ENCODE measurements at regions not wholly inside any gene's neighbourhood (a gene's known extent, or its start where the extent isn't known, plus 50 kb on each side); places are given as distances from the start of the nearest gene placed in this dataset.
"Not testable (repeated sequence)": the region's sequence is repeated elsewhere in the genome, so short reads cannot be mapped to it uniquely, and the experiment has no call there.

GRCh38 chr17:83200751-83201150 is 121.3 kb downstream of the METRNL start:
- H3K36me3 ChIP-seq (ENCODE audit: control insufficient read depth, insufficient read depth, low read length): no peaks in the 10 kb centered on the region
- H3K4me3 ChIP-seq (ENCODE audit: low read length): no peak overlapping the region
- peak overlapping the region; percentile 51 for H3K27ac ChIP-seq (ENCODE audit: low read depth, low read length)
- no peaks in the 10 kb centered on the region for H3K27me3 ChIP-seq (ENCODE audit: control insufficient read depth, insufficient read depth, low read length)
- H3K4me1 ChIP-seq (ENCODE audit: control insufficient read depth, insufficient read depth, low read length): no peaks in the 10 kb centered on the region
- no peak overlapping the region for H3K9ac ChIP-seq (ENCODE audit: low read length)

GRCh38 chr17:83201206-83202001 is 122.0 kb downstream of the METRNL start:
- H3K27ac ChIP-seq (ENCODE audit: low read depth, low read length): no peak overlapping the region
- no peak overlapping the region for H3K4me3 ChIP-seq (ENCODE audit: low read length)
- no peak overlapping the region for H3K9ac ChIP-seq (ENCODE audit: low read length)
- no peaks in the 10 kb centered on the region for H3K36me3 ChIP-seq (ENCODE audit: control insufficient read depth, insufficient read depth, low read length)
- H3K27me3 ChIP-seq (ENCODE audit: control insufficient read depth, insufficient read depth, low read length): no peaks in the 10 kb centered on the region
- H3K4me1 ChIP-seq (ENCODE audit: control insufficient read depth, insufficient read depth, low read length): no peaks in the 10 kb centered on the region

GRCh38 chr17:83202002-83203000 is 122.9 kb downstream of the METRNL start:
- Histone ChIP-seq H3K27ac (ENCODE audit: low read depth, low read length) (no peak overlapping the region), H3K4me1 (ENCODE audit: control insufficient read depth, insufficient read depth, low read length) (no peaks in the 10 kb centered on the region), H3K27me3 (ENCODE audit: control insufficient read depth, insufficient read depth, low read length) (no peaks in the 10 kb centered on the region), H3K9ac (ENCODE audit: low read length) (no peak overlapping the region), H3K36me3 (ENCODE audit: control insufficient read depth, insufficient read depth, low read length) (no peaks in the 10 kb centered on the region), H3K4me3 (ENCODE audit: low read length) (no peak overlapping the region)

- Histone ChIP-seq H3K4me3 (ENCODE audit: low read length) (no peak overlapping the region), H3K27me3 (ENCODE audit: control insufficient read depth, insufficient read depth, low read length) (no peaks in the 10 kb centered on the region), H3K9ac (ENCODE audit: low read length) (no peak overlapping the region), H3K27ac (ENCODE audit: low read depth, low read length) (peak overlapping the region; percentile 4), H3K36me3 (ENCODE audit: control insufficient read depth, insufficient read depth, low read length) (no peaks in the 10 kb centered on the region), H3K4me1 (ENCODE audit: control insufficient read depth, insufficient read depth, low read length) (no peaks in the 10 kb centered on the region)
These were observed 123.7 kb downstream of the METRNL start for GRCh38 chr17:83203073-83203471.

- H3K36me3 ChIP-seq (ENCODE audit: control insufficient read depth, insufficient read depth, low read length): no peaks in the 10 kb centered on the region
- no peak overlapping the region for H3K4me3 ChIP-seq (ENCODE audit: low read length)
- no peaks in the 10 kb centered on the region for H3K4me1 ChIP-seq (ENCODE audit: control insufficient read depth, insufficient read depth, low read length)
- peak overlapping the region; percentile 4 for H3K27ac ChIP-seq (ENCODE audit: low read depth, low read length)
- H3K27me3 ChIP-seq (ENCODE audit: control insufficient read depth, insufficient read depth, low read length): no peaks in the 10 kb centered on the region
- no peak overlapping the region for H3K9ac ChIP-seq (ENCODE audit: low read length)
These were observed 124.2 kb downstream of the METRNL start for GRCh38 chr17:83203472-83204221.

GRCh38 chr17:83204230-83204725 is 124.9 kb downstream of the METRNL start:
- Histone ChIP-seq H3K36me3 (ENCODE audit: control insufficient read depth, insufficient read depth, low read length) (no peaks in the 10 kb centered on the region), H3K27ac (ENCODE audit: low read depth, low read length) (no peak overlapping the region), H3K4me1 (ENCODE audit: control insufficient read depth, insufficient read depth, low read length) (no peaks in the 10 kb centered on the region), H3K4me3 (ENCODE audit: low read length) (no peak overlapping the region), H3K9ac (ENCODE audit: low read length) (no peak overlapping the region), H3K27me3 (ENCODE audit: control insufficient read depth, insufficient read depth, low read length) (no peaks in the 10 kb centered on the region)

- not testable (repeated sequence) for H3K27ac ChIP-seq (ENCODE audit: low read depth, low read length); H3K9ac ChIP-seq (ENCODE audit: low read length); H3K27me3 ChIP-seq (ENCODE audit: control insufficient read depth, insufficient read depth, low read length); H3K4me1 ChIP-seq (ENCODE audit: control insufficient read depth, insufficient read depth, low read length); H3K4me3 ChIP-seq (ENCODE audit: low read length); H3K36me3 ChIP-seq (ENCODE audit: control insufficient read depth, insufficient read depth, low read length)
These were observed 125.5 kb downstream of the METRNL start for GRCh38 chr17:83204736-83205386.

- not testable (repeated sequence) for H3K27ac ChIP-seq (ENCODE audit: low read depth, low read length); H3K4me3 ChIP-seq (ENCODE audit: low read length); H3K36me3 ChIP-seq (ENCODE audit: control insufficient read depth, insufficient read depth, low read length); H3K27me3 ChIP-seq (ENCODE audit: control insufficient read depth, insufficient read depth, low read length); H3K9ac ChIP-seq (ENCODE audit: low read length); H3K4me1 ChIP-seq (ENCODE audit: control insufficient read depth, insufficient read depth, low read length)
These were observed 126.1 kb downstream of the METRNL start for GRCh38 chr17:83205387-83206035.

GRCh38 chr17:83206036-83206394 is 126.6 kb downstream of the METRNL start:
- H3K27me3 ChIP-seq (ENCODE audit: control insufficient read depth, insufficient read depth, low read length); H3K4me1 ChIP-seq (ENCODE audit: control insufficient read depth, insufficient read depth, low read length); H3K36me3 ChIP-seq (ENCODE audit: control insufficient read depth, insufficient read depth, low read length); H3K4me3 ChIP-seq (ENCODE audit: low read length); H3K27ac ChIP-seq (ENCODE audit: low read depth, low read length); H3K9ac ChIP-seq (ENCODE audit: low read length): not testable (repeated sequence)

GRCh38 chr17:83206819-83207588 is 127.6 kb downstream of the METRNL start:
- not testable (repeated sequence) for H3K27me3 ChIP-seq (ENCODE audit: control insufficient read depth, insufficient read depth, low read length); H3K4me3 ChIP-seq (ENCODE audit: low read length); H3K36me3 ChIP-seq (ENCODE audit: control insufficient read depth, insufficient read depth, low read length); H3K4me1 ChIP-seq (ENCODE audit: control insufficient read depth, insufficient read depth, low read length); H3K9ac ChIP-seq (ENCODE audit: low read length); H3K27ac ChIP-seq (ENCODE audit: low read depth, low read length)

GRCh38 chr17:83247001-83247400 is 167.6 kb downstream of the METRNL start:
- not testable (repeated sequence) for H3K27ac ChIP-seq (ENCODE audit: low read depth, low read length); H3K4me1 ChIP-seq (ENCODE audit: control insufficient read depth, insufficient read depth, low read length); H3K27me3 ChIP-seq (ENCODE audit: control insufficient read depth, insufficient read depth, low read length); H3K36me3 ChIP-seq (ENCODE audit: control insufficient read depth, insufficient read depth, low read length); H3K4me3 ChIP-seq (ENCODE audit: low read length); H3K9ac ChIP-seq (ENCODE audit: low read length)

Data from rectal smooth muscle tissue (tissue), 1 donor.